Large intestine (tissue), 3 donors: ENCODE measurements at regions not wholly inside any gene's neighbourhood (a gene's known extent, or its start where the extent isn't known, plus 50 kb on each side); places are given as distances from the start of the nearest gene placed in this dataset.
"Not testable (repeated sequence)": the region's sequence is repeated elsewhere in the genome, so short reads cannot be mapped to it uniquely, and the experiment has no call there.

ENCODE experiments used
- DNase-seq, 2 donors: peaks; one replicate each; pipeline versions ENCODE4 v3.0.0 to v3.0.0-alpha.2; 2013
- H3K27ac ChIP-seq: one replicate; pipeline ENCODE4 v1.5.1; 2013; ENCODE audit warnings: low read length
- H3K27me3 ChIP-seq: 2 replicates; pipeline ENCODE4 v1.6.1; 2013; ENCODE audit warnings: low read length; ENCODE audit not compliant: control insufficient read depth, insufficient read depth
- H3K36me3 ChIP-seq: 2 replicates; pipeline ENCODE4 v1.6.1; 2013; ENCODE audit warnings: low read length; ENCODE audit not compliant: control insufficient read depth, insufficient read depth
- H3K4me1 ChIP-seq: one replicate; pipeline ENCODE4 v1.6.1; 2013; ENCODE audit warnings: low read length; ENCODE audit not compliant: control insufficient read depth, insufficient read depth
- H3K4me3 ChIP-seq: one replicate; pipeline ENCODE4 v1.5.1; 2013; ENCODE audit warnings: low read length
- H3K9me3 ChIP-seq: one replicate; pipeline ENCODE4 v1.6.1; 2013; ENCODE audit warnings: mild to moderate bottlenecking, low read depth, low read length, moderate library complexity; ENCODE audit not compliant: control insufficient read depth
- WGBS: methylation state at CpG from one replicate; pipeline ENCODE4 v1.1.5; 2013; ENCODE audit warnings: low lambda C conversion rate; ENCODE audit not compliant: insufficient coverage; 5-methylcytosine and 5-hydroxymethylcytosine counted together

DNA sequence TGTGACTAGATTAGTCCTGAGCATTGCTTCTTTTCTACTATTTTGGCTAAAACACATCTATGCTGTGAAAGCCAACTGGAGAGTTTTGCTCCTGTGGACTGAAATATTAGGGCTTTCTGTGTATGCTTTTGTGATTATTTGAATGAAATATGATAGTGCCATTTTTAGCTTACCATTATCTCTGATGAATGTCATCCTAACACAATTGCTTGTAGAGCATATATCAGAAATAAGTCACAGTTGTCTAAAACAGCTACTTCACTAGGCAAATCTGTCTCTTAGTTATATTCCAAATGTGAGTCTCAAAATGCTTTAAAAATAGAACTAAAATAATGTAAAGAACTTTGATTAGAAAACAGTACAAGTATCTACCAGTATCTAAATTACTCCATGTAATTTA, 401.4 kb upstream of the PTCHD4 start:
- no peaks in the 10 kb centered on the region for H3K27me3 ChIP-seq
- H3K27ac ChIP-seq = no peak overlapping the region
- no peaks in the 10 kb centered on the region for H3K9me3 ChIP-seq
- H3K36me3 ChIP-seq = no peaks in the 10 kb centered on the region
- H3K4me1 ChIP-seq = no peaks in the 10 kb centered on the region
- DNase-seq = no peak
- no peak overlapping the region for H3K4me3 ChIP-seq

DNA sequence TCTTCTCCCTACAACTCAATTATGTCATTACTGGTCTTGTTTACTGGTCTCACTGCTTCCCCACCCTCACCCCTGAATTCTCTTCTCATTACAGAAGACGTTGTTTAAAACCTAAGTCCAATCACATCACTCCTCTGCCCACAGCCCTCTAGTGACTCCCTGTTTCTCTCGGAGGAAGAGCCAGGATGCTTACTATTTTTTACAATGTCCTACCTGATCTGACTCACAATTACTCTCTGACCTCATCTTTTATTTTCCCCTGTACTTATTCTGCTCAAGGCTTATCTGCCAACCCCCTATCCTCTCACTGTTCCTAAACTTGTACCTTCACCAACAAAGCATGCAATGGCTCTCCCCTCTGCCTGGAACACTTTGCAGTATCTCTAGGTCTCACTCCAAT, 400.4 kb upstream of the PTCHD4 start:
- H3K9me3 ChIP-seq = no peaks in the 10 kb centered on the region
- WGBS = 44% methylated on average over 2 of the region's 2 CpGs
- no peaks in the 10 kb centered on the region for H3K36me3 ChIP-seq
- H3K4me3 ChIP-seq = no peak overlapping the region
- no peak overlapping the region for H3K27ac ChIP-seq
- H3K27me3 ChIP-seq = no peaks in the 10 kb centered on the region
- no peaks in the 10 kb centered on the region for H3K4me1 ChIP-seq
- DNase-seq = no peak

DNA sequence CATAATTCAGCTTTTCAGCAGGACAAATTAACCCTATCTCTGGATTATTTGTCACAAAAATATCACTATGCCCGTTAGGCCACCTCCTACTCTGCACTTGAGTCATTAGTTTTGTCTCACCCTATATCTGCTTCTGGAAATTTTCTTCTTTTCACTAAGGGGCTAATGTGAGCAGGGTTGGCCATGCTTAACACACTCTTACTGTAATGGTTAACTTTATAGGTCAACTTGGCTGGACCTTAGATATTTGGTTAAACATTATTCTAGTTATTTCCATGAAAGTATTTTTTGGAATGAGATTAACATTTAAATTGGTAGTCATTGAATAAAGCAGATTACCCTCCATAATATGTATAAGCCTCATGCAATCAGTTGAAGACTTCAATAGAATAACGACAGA, 394.6 kb upstream of the PTCHD4 start:
- DNase-seq = no peak
- Histone ChIP-seq H3K36me3 (no peaks in the 10 kb centered on the region), H3K9me3 (no peaks in the 10 kb centered on the region), H3K4me1 (no peaks in the 10 kb centered on the region), H3K4me3 (no peak overlapping the region), H3K27ac (no peak overlapping the region), H3K27me3 (no peaks in the 10 kb centered on the region)
- WGBS = no CpG with 5 or more reads among the region's 2 CpGs

DNA sequence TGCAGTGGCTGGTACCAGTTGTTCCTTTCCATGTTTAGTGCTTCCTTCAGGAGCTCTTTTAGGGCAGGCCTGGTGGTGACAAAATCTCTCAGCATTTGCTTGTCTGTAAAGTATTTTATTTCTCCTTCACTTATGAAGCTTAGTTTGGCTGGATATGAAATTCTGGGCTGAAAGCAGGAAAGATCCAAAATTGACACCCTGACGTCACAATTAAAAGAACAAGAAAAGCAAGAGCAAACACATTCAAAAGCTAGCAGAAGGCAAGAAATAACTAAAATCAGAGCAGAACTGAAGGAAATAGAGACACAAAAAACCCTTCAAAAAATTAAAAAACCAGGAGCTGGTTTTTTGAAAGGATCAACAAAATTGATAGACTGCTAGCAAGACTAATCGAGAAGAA, 382.4 kb upstream of the PTCHD4 start:
- not testable (repeated sequence) for H3K4me1 ChIP-seq, H3K9me3 ChIP-seq, H3K4me3 ChIP-seq, H3K36me3 ChIP-seq, H3K27me3 ChIP-seq, DNase-seq, H3K27ac ChIP-seq
- 86% methylated on average over 1 of the region's 2 CpGs for WGBS

DNA sequence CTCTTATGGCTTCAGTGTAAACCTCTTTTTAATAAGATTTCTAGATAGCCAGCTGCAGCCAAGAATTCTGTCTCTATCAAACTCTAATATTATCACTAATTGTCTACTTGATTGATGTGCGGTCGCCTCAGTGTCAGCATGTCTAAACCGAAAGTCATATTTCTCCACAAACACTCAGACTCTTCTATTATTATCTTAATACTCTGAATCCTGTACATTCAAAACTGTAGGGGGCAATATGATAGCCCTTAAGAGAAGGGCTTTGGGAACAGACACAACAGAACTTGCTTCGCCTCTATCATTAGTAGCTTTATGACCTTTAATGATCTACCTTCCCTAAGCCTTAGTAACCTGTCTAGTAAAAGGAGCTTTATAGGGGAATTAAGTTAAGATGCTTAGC, 379.7 kb upstream of the PTCHD4 start:
- Histone ChIP-seq H3K4me1 (no peaks in the 10 kb centered on the region), H3K27ac (no peak overlapping the region), H3K27me3 (no peaks in the 10 kb centered on the region), H3K9me3 (no peaks in the 10 kb centered on the region), H3K4me3 (no peak overlapping the region), H3K36me3 (no peaks in the 10 kb centered on the region)
- no peak for DNase-seq
- no CpG with 5 or more reads among the region's 4 CpGs for WGBS

DNA sequence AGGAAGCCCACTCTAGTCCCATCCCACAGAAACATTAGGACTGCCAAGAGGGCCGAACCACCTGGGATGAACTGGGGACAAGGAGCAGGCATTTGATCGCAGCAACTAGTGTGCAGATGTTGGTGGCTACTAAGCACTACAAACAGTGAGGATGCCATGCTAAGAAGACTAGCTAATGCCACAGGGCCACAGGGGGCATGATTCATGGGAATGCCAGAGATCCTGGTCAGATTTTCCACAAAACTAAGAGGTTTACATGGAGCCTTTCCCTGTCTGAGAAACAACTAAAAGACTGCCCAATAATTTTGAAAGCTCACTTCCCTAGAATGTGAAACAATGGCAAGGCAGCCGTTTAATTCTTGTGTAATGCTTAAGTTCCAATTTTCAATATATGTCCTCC, 375.9 kb upstream of the PTCHD4 start:
- Histone ChIP-seq H3K4me1 (no peaks in the 10 kb centered on the region), H3K27ac (no peak overlapping the region), H3K4me3 (no peak overlapping the region), H3K9me3 (no peaks in the 10 kb centered on the region), H3K36me3 (no peaks in the 10 kb centered on the region), H3K27me3 (no peaks in the 10 kb centered on the region)
- DNase-seq = no peak
- WGBS = 83% methylated on average over 1 of the region's 3 CpGs

- DNase-seq = no peak
- Histone ChIP-seq H3K36me3 (no peaks in the 10 kb centered on the region), H3K27ac (no peak overlapping the region), H3K4me1 (no peaks in the 10 kb centered on the region), H3K9me3 (no peaks in the 10 kb centered on the region), H3K27me3 (no peaks in the 10 kb centered on the region), H3K4me3 (no peak overlapping the region)
- 65% methylated on average over 2 of the region's 3 CpGs for WGBS
These were observed 375.4 kb upstream of the PTCHD4 start for GRCh38 chr6:48486373-48486772.

- Histone ChIP-seq H3K9me3 (no peaks in the 10 kb centered on the region), H3K27ac (no peak overlapping the region), H3K4me1 (no peaks in the 10 kb centered on the region), H3K36me3 (no peaks in the 10 kb centered on the region), H3K27me3 (no peaks in the 10 kb centered on the region), H3K4me3 (no peak overlapping the region)
- no peak for DNase-seq
These were observed 365.3 kb upstream of the PTCHD4 start for GRCh38 chr6:48476257-48476656.

DNA sequence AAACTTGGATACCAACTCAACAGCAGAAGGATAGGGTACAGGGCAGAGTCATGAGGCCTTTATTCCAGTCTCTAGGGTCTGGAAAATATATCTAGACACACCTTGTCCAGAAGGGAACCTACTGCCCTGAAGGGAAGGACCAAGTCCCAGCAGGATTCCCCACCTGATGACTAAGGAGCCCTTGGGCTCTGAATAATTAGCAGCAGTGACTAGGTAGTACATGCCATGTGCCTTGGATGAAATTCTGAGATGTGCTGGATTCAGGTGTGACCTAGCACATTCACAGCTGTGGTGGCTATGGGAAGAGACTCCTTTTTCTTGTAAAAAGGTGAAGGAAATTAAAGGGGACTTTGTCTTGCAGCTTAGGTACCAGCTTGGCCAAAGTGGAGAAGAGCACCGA, 364.3 kb upstream of the PTCHD4 start:
- Histone ChIP-seq H3K4me1 (no peaks in the 10 kb centered on the region), H3K36me3 (no peaks in the 10 kb centered on the region), H3K9me3 (no peaks in the 10 kb centered on the region), H3K27ac (no peak overlapping the region), H3K27me3 (no peaks in the 10 kb centered on the region), H3K4me3 (no peak overlapping the region)
- WGBS = no CpG with 5 or more reads among the region's 1 CpG
- DNase-seq = no peak

DNA sequence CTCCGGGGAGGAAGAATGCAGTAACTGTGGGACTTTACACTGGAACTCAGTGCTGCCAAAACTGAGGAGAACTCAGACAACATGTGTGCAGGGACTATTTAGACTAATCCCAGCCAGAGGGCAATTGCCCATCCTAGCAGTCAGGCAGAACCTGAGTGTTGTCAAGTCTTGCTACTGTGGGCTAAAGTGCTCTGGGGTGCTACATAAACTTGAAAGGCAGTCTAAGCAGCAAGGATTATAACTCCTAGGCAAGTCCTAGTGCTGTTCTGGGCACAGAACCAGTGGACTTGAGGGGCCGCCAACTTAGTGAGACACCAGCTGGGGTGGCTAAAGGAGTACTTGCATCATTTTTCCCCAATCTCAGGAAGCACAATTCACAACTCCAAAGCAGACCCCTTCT, 363.8 kb upstream of the PTCHD4 start:
- Histone ChIP-seq H3K9me3 (no peaks in the 10 kb centered on the region), H3K4me1 (no peaks in the 10 kb centered on the region), H3K36me3 (no peaks in the 10 kb centered on the region), H3K27ac (no peak overlapping the region), H3K4me3 (no peak overlapping the region), H3K27me3 (no peaks in the 10 kb centered on the region)
- no CpG with 5 or more reads among the region's 2 CpGs for WGBS
- DNase-seq = no peak

- no peak for DNase-seq
- H3K27me3 ChIP-seq = no peaks in the 10 kb centered on the region
- 90% methylated on average over 2 of the region's 2 CpGs for WGBS
- no peaks in the 10 kb centered on the region for H3K9me3 ChIP-seq
- no peaks in the 10 kb centered on the region for H3K4me1 ChIP-seq
- H3K27ac ChIP-seq = no peak overlapping the region
- H3K4me3 ChIP-seq = no peak overlapping the region
- H3K36me3 ChIP-seq = no peaks in the 10 kb centered on the region
These were observed 363.1 kb upstream of the PTCHD4 start for GRCh38 chr6:48474136-48474535.
